Trophoblast cell (in vitro differentiated cells and primary cell): ENCODE measurements at regions not wholly inside any gene's neighbourhood (a gene's known extent, or its start where the extent isn't known, plus 50 kb on each side); places are given as distances from the start of the nearest gene placed in this dataset.

Experiments
- DNase-seq, 2 donors: peaks; one replicate each; pipeline ENCODE4 v3.0.0-alpha.2; 2016
- H2AFZ ChIP-seq: 2 replicates; pipeline ENCODE4 v1.6.1; 2013; ENCODE audit warnings: low read length, moderate library complexity, mild to moderate bottlenecking; ENCODE audit not compliant: insufficient read depth, poor library complexity
- H2AK5ac ChIP-seq: 2 replicates; pipeline ENCODE4 v1.6.1; 2013; ENCODE audit warnings: mild to moderate bottlenecking, low read length
- H2BK120ac ChIP-seq: 2 replicates; pipeline ENCODE4 v1.6.1; 2013; ENCODE audit warnings: low read length, mild to moderate bottlenecking, moderate library complexity; ENCODE audit not compliant: insufficient read depth, poor library complexity
- H2BK12ac ChIP-seq: 2 replicates; pipeline ENCODE4 v1.6.1; 2013; ENCODE audit warnings: mild to moderate bottlenecking, low read length, moderate library complexity
- H2BK5ac ChIP-seq: 2 replicates; pipeline ENCODE4 v1.6.1; 2013; ENCODE audit warnings: low read length, low read depth, moderate library complexity, mild to moderate bottlenecking; ENCODE audit not compliant: poor library complexity
- H3K14ac ChIP-seq: 2 replicates; pipeline ENCODE4 v1.6.1; 2013; ENCODE audit warnings: mild to moderate bottlenecking, low read length
- H3K18ac ChIP-seq: 2 replicates; pipeline ENCODE4 v1.6.1; 2013; ENCODE audit warnings: mild to moderate bottlenecking, low read length
- H3K23ac ChIP-seq: 2 replicates; pipeline ENCODE4 v1.6.1; 2013; ENCODE audit warnings: low read length
- H3K27ac ChIP-seq: 2 replicates; pipeline ENCODE4 v1.5.1; 2013; ENCODE audit warnings: low read depth, mild to moderate bottlenecking, inconsistent platforms, low read length, moderate library complexity
- H3K27me3 ChIP-seq: 2 replicates; pipeline ENCODE4 v1.6.1; 2013; ENCODE audit warnings: inconsistent platforms, mild to moderate bottlenecking, low read length, moderate library complexity; ENCODE audit not compliant: insufficient read depth
- H3K36me3 ChIP-seq, 2 experiments: 1 replicate in 1 of 2; 2 replicates in 1 of 2; pipeline ENCODE4 v1.6.1; 2013; ENCODE audit warnings: low read length in 2 of 2, mild to moderate bottlenecking in 2 of 2, moderate library complexity in 1 of 2; ENCODE audit not compliant: insufficient read depth in 2 of 2, control insufficient read depth in 1 of 2
- H3K4ac ChIP-seq: 2 replicates; pipeline ENCODE4 v1.6.1; 2013; ENCODE audit warnings: low read depth, mild to moderate bottlenecking, low read length, moderate library complexity
- H3K4me1 ChIP-seq, 2 experiments: 1 replicate in 1 of 2; 2 replicates in 1 of 2; pipeline ENCODE4 v1.6.1; 2013; ENCODE audit warnings: low read length in 2 of 2, mild to moderate bottlenecking in 2 of 2, moderate library complexity in 1 of 2; ENCODE audit not compliant: insufficient read depth in 2 of 2, control insufficient read depth in 1 of 2
- H3K4me2 ChIP-seq: 2 replicates; pipeline ENCODE4 v1.6.1; 2013; ENCODE audit warnings: inconsistent platforms, mild to moderate bottlenecking, low read length, moderate library complexity
- H3K4me3 ChIP-seq: 2 replicates; pipeline ENCODE4 v1.5.1; 2013; ENCODE audit warnings: mild to moderate bottlenecking, low read depth, low read length, inconsistent platforms
- H3K79me1 ChIP-seq: one replicate; pipeline ENCODE4 v1.6.1; 2013; ENCODE audit warnings: low read length
- H3K79me2 ChIP-seq: 2 replicates; pipeline ENCODE4 v1.6.1; 2013; ENCODE audit warnings: low read length, mild to moderate bottlenecking; ENCODE audit not compliant: control insufficient read depth, insufficient read depth, poor library complexity
- H3K9ac ChIP-seq: 2 replicates; pipeline ENCODE4 v1.6.1; 2013; ENCODE audit warnings: mild to moderate bottlenecking, low read length
- H3K9me3 ChIP-seq: 2 replicates; pipeline ENCODE4 v1.6.1; 2013; ENCODE audit warnings: low read depth, mild to moderate bottlenecking, control low read depth, inconsistent platforms, low read length; ENCODE audit not compliant: insufficient read depth
- H4K12ac ChIP-seq: 2 replicates; pipeline ENCODE4 v1.6.1; 2013; ENCODE audit warnings: low read depth, mild to moderate bottlenecking, low read length, moderate library complexity
- H4K8ac ChIP-seq: 2 replicates; pipeline ENCODE4 v1.6.1; 2013; ENCODE audit warnings: low read depth, mild to moderate bottlenecking, low read length, moderate library complexity
- H4K91ac ChIP-seq: one replicate; pipeline ENCODE4 v1.6.1; 2013; ENCODE audit warnings: low read depth, mild to moderate bottlenecking, low read length, moderate library complexity
- WGBS: extraction: QIAGEN DNeasy Blood & Tissue Kit; methylation state at CpG from one replicate; pipeline ENCODE4 v1.1.7; 2013; ENCODE audit warnings: missing lambda C conversion rate; ENCODE audit not compliant: insufficient read length, insufficient coverage; ENCODE audit errors: extremely low coverage; 5-methylcytosine and 5-hydroxymethylcytosine counted together

- no peak overlapping the region for H3K14ac ChIP-seq
- no peak overlapping the region for H3K23ac ChIP-seq
- no peak overlapping the region for H3K18ac ChIP-seq
- H2BK120ac ChIP-seq, result no peak overlapping the region
- H3K36me3 ChIP-seq, result no peaks in the 10 kb centered on the region
- H4K91ac ChIP-seq, result no peak overlapping the region
- H3K4me3 ChIP-seq, result no peak overlapping the region
- H3K9me3 ChIP-seq, result no peaks in the 10 kb centered on the region
- H3K9ac ChIP-seq, result no peak overlapping the region
- no peaks in the 10 kb centered on the region for H3K79me1 ChIP-seq
- no CpG with 5 or more reads among the region's 6 CpGs for WGBS
- no peaks in the 10 kb centered on the region for H3K27me3 ChIP-seq
- DNase-seq, result no peak
- no peak overlapping the region for H4K8ac ChIP-seq
- H3K79me2 ChIP-seq, result no peaks in the 10 kb centered on the region
- H2AFZ ChIP-seq, result no peak overlapping the region
- H2BK12ac ChIP-seq, result no peak overlapping the region
- no peak overlapping the region for H3K4me2 ChIP-seq
- no peak overlapping the region for H3K4ac ChIP-seq
- H2AK5ac ChIP-seq, result no peak overlapping the region
- H3K27ac ChIP-seq, result no peak overlapping the region
- H3K4me1 ChIP-seq, result no peaks in the 10 kb centered on the region
- no peak overlapping the region for H4K12ac ChIP-seq
- no peak overlapping the region for H2BK5ac ChIP-seq
These were observed 2051.3 kb downstream of the PCDH7 start for GRCh38 chr4:32771491-32771890.

- Histone ChIP-seq H4K8ac (no peak overlapping the region), H3K4me3 (no peak overlapping the region), H3K9ac (no peak overlapping the region), H3K36me3 (no peaks in the 10 kb centered on the region), H3K79me2 (no peaks in the 10 kb centered on the region), H3K79me1 (no peaks in the 10 kb centered on the region), H3K18ac (no peak overlapping the region), H3K4ac (no peak overlapping the region), H3K27ac (no peak overlapping the region), H4K12ac (no peak overlapping the region), H3K9me3 (no peaks in the 10 kb centered on the region), H3K14ac (no peak overlapping the region), H2BK5ac (no peak overlapping the region), H2AK5ac (no peak overlapping the region), H2AFZ (no peak overlapping the region), H2BK12ac (no peak overlapping the region), H2BK120ac (no peak overlapping the region), H3K23ac (no peak overlapping the region), H3K4me2 (no peak overlapping the region), H3K27me3 (no peaks in the 10 kb centered on the region), H4K91ac (no peak overlapping the region), H3K4me1 (no peaks in the 10 kb centered on the region)
- DNase-seq, result peak in 1 of 2 donors; percentile 15
- WGBS, result no CpG with 5 or more reads among the region's 5 CpGs
These were observed 2054.9 kb downstream of the PCDH7 start for GRCh38 chr4:32775049-32775448.

- Histone ChIP-seq H2AFZ (no peak overlapping the region), H3K4ac (no peak overlapping the region), H3K27me3 (no peaks in the 10 kb centered on the region), H3K9ac (no peak overlapping the region), H3K14ac (no peak overlapping the region), H3K18ac (no peak overlapping the region), H2AK5ac (no peak overlapping the region), H3K4me1 (no peaks in the 10 kb centered on the region), H2BK5ac (no peak overlapping the region), H3K79me1 (no peaks in the 10 kb centered on the region), H3K36me3 (no peaks in the 10 kb centered on the region), H4K8ac (no peak overlapping the region), H4K91ac (no peak overlapping the region), H3K4me3 (no peak overlapping the region), H4K12ac (no peak overlapping the region), H3K79me2 (no peaks in the 10 kb centered on the region), H2BK12ac (no peak overlapping the region), H2BK120ac (no peak overlapping the region), H3K9me3 (no peaks in the 10 kb centered on the region), H3K23ac (no peak overlapping the region), H3K4me2 (no peak overlapping the region), H3K27ac (no peak overlapping the region)
- no CpG with 5 or more reads among the region's 3 CpGs for WGBS
- DNase-seq, result no peak
These were observed 2056.4 kb downstream of the PCDH7 start for GRCh38 chr4:32776435-32777203.

GRCh38 chr4:32778025-32778424 is 2057.9 kb downstream of the PCDH7 start:
- Histone ChIP-seq H2BK120ac (no peak overlapping the region), H3K4me3 (no peak overlapping the region), H4K8ac (no peak overlapping the region), H3K23ac (no peak overlapping the region), H4K12ac (no peak overlapping the region), H3K4me2 (no peak overlapping the region), H3K36me3 (no peaks in the 10 kb centered on the region), H3K14ac (no peak overlapping the region), H3K4me1 (no peaks in the 10 kb centered on the region), H2BK5ac (no peak overlapping the region), H2BK12ac (no peak overlapping the region), H3K9ac (no peak overlapping the region), H3K18ac (no peak overlapping the region), H3K27me3 (no peaks in the 10 kb centered on the region), H3K79me2 (no peaks in the 10 kb centered on the region), H4K91ac (no peak overlapping the region), H3K79me1 (no peaks in the 10 kb centered on the region), H3K27ac (no peak overlapping the region), H2AK5ac (no peak overlapping the region), H3K4ac (no peak overlapping the region), H3K9me3 (no peaks in the 10 kb centered on the region), H2AFZ (no peak overlapping the region)
- DNase-seq, result no peak
- no CpG with 5 or more reads among the region's 1 CpG for WGBS
